Ishikawa (cell line): ENCODE measurements at regions not wholly inside any gene's neighbourhood (a gene's known extent, or its start where the extent isn't known, plus 50 kb on each side); places are given as distances from the start of the nearest gene placed in this dataset.

Experiments used
- CEBPB ChIP-seq: IDR thresholded peaks from 2 replicates; pipeline ENCODE4 v1.6.1; 2012
- CREB1 ChIP-seq: IDR thresholded peaks from 2 replicates; pipeline ENCODE4 v1.6.1; 2012; ENCODE audit warnings: low read depth
- EGR1 ChIP-seq: IDR thresholded peaks from 2 replicates; pipeline ENCODE4 v1.6.1; 2012
- EP300 ChIP-seq: IDR thresholded peaks from 2 replicates; pipeline ENCODE4 v1.6.1; 2012; ENCODE audit warnings: borderline replicate concordance
- FOXM1 ChIP-seq: IDR thresholded peaks from 2 replicates; pipeline ENCODE4 v1.6.1; 2012; ENCODE audit warnings: low read depth, borderline replicate concordance
- MAX ChIP-seq: IDR thresholded peaks from 2 replicates; pipeline ENCODE4 v1.6.1; 2012
- NFIC ChIP-seq: IDR thresholded peaks from 2 replicates; pipeline ENCODE4 v1.6.1; 2012
- RAD21 ChIP-seq: IDR thresholded peaks from 2 replicates; pipeline ENCODE4 v1.6.1; 2012; ENCODE audit warnings: low read depth
- REST ChIP-seq: IDR thresholded peaks from 2 replicates; pipeline ENCODE4 v1.6.1; 2012; ENCODE audit warnings: low read depth, mild to moderate bottlenecking
- TAF1 ChIP-seq: IDR thresholded peaks from 2 replicates; pipeline ENCODE4 v1.6.1; 2012; ENCODE audit warnings: low read depth, mild to moderate bottlenecking
- TCF12 ChIP-seq: IDR thresholded peaks from 2 replicates; pipeline ENCODE4 v1.6.1; 2012; ENCODE audit warnings: low read depth
- TEAD4 ChIP-seq: IDR thresholded peaks from 2 replicates; pipeline ENCODE4 v1.6.1; 2012
- USF1 ChIP-seq: IDR thresholded peaks from 2 replicates; pipeline ENCODE4 v1.6.1; 2012
- YY1 ChIP-seq: IDR thresholded peaks from 2 replicates; pipeline ENCODE4 v1.6.1; 2012; ENCODE audit warnings: low read depth
- ZBTB7A ChIP-seq: IDR thresholded peaks from 2 replicates; pipeline ENCODE4 v1.6.1; 2012; ENCODE audit warnings: low read depth

GRCh38 chr2:153132418-153132817 lies 346.1 kb downstream of the RPRM start:
- TF ChIP-seq USF1 (no peak), FOXM1 (no peak), TCF12 (no peak), NFIC (no peak), ZBTB7A (no peak), CREB1 (no peak), TEAD4 (no peak), MAX (no peak), EP300 (no peak), CEBPB (no peak), REST (no peak), EGR1 (no peak)

GRCh38 chr2:153115141-153115540 lies 363.4 kb downstream of the RPRM start:
- no peak for TF ChIP-seq FOXM1
- TF ChIP-seq NFIC: no peak
- no peak for TF ChIP-seq TAF1
- TF ChIP-seq YY1: no peak
- no peak for TF ChIP-seq ZBTB7A
- TF ChIP-seq MAX: no peak
- no peak for TF ChIP-seq TCF12
- TF ChIP-seq CEBPB: no peak
- no peak for TF ChIP-seq REST
- no peak for TF ChIP-seq EP300
- no peak for TF ChIP-seq USF1
- no peak for TF ChIP-seq CREB1
- TF ChIP-seq RAD21: no peak
- TF ChIP-seq TEAD4: no peak
- no peak for TF ChIP-seq EGR1

GRCh38 chr2:153110486-153110885 lies 368.1 kb downstream of the RPRM start:
- TF ChIP-seq FOXM1 (no peak), MAX (no peak), CREB1 (no peak), NFIC (no peak), ZBTB7A (no peak), TAF1 (no peak), RAD21 (no peak), TEAD4 (no peak), CEBPB (no peak), EGR1 (no peak), REST (no peak), YY1 (no peak), USF1 (no peak), TCF12 (no peak), EP300 (no peak)

- TF ChIP-seq EGR1: no peak
- no peak for TF ChIP-seq FOXM1
- TF ChIP-seq YY1: no peak
- no peak for TF ChIP-seq USF1
- no peak for TF ChIP-seq MAX
- no peak for TF ChIP-seq CEBPB
- TF ChIP-seq EP300: no peak
- no peak for TF ChIP-seq REST
- TF ChIP-seq TEAD4: no peak
- no peak for TF ChIP-seq TCF12
- TF ChIP-seq RAD21: no peak
- no peak for TF ChIP-seq ZBTB7A
- TF ChIP-seq NFIC: no peak
- no peak for TF ChIP-seq TAF1
Measured at GRCh38 chr2:153109793-153110192, 368.8 kb downstream of the RPRM start.
